Right hindlimb (tissue), 1 donor: ENCODE measurements at regions not wholly inside any gene's neighbourhood (a gene's known extent, or its start where the extent isn't known, plus 50 kb on each side); places are given as distances from the start of the nearest gene placed in this dataset.
"Not testable (repeated sequence)": the region's sequence is repeated elsewhere in the genome, so short reads cannot be mapped to it uniquely, and the experiment has no call there.

Experiments used
- DNase-seq: peaks from one replicate; pipeline ENCODE4 v3.0.0-alpha.2; 2018

GRCh38 chr14:22232933-22233332, 356.1 kb downstream of the DAD1 start:
- DNase-seq: no peak

DNA sequence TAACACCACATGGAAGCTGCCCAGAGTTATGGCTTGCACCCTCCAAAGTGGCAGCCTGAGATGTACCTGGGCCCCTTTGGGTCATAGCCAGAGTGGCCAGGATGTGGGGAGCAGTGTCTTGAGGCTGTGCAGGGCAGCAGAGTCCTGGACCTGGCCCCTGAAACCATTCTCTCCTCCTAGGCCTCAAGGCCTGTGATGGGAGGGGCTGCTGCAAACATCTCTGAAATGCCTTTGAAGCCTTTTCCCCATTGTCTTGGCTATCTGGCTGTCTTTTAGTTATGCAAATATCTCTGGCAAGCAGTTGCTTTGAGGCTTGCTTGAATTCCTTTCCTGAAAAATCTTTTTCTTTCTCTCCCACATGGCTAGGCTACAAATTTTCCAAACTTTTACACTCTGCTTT, 356.5 kb downstream of the DAD1 start:
- no peak for DNase-seq

- no peak for DNase-seq
These were observed 358.0 kb downstream of the DAD1 start for GRCh38 chr14:22231018-22231417.

- no peak for DNase-seq
These were observed 358.5 kb downstream of the DAD1 start for GRCh38 chr14:22230517-22230916.

DNA sequence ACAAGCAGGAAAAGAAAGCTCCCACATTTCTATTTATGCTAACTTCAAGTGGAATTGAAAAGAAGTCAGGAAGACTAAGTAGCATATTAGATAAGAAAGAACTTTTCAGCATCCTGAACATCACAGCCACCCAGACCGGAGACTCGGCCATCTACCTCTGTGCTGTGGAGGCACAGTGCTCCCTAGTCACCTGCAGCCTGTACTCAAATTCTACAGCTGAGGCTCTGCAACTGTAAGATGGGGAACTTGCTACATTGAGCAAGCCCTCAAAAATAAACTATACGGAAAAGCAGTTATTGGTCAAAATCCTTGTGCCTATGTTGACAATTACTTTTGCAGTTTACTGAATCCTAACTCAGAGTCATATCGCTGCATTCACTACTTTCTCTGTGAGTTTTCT, 361.9 kb downstream of the DAD1 start:
- DNase-seq: no peak

GRCh38 chr14:22226381-22226780, 362.6 kb downstream of the DAD1 start:
- DNase-seq: no peak

DNA sequence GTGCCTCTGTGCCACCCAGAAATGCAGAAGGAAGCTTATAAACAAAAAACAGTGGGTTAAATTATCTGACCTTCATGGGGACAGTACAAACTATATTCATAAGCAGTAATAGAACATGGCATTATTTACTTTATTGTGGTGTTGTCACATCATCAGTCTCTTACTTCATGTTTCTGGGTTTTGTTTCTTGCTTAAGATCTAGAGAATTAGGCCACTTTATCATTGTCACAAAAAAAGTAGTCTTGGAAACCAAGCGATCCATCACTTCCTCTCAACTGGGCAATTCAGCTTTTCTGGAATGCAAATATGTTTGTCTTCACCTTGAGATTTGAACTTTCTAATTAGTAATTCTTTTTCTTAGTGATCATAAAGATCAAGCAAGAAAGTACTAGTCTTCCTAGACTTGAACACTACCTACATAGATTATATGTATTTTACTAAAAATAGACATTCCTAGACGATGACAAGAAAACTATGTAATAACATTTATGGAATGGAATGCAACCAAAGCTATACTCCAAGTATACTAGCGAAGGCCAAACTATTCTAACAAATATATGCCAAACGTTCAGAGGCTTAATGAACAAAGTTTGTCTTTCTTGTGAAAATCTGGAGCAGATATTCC, 363.4 kb downstream of the DAD1 start:
- no peak for DNase-seq

DNA sequence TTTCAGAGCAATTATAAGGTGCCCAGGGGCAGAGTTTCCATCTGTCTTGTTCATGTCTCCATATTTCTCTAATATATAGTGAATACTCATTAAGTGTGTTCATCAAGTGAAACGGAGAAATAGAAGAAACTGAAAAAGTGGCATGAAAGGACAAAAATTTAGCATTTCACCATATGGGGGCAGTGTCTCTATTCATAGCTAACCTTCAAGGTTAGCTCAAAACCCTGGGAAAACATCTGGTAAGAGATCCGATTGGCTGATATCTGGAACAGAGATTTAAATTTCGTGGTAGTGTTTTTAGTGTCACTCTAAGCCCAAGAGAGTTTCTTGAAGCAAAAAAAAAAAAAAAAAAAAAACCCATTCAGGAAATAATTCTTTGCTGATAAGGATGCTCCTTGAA, 367.5 kb downstream of the DAD1 start:
- DNase-seq: no peak

DNA sequence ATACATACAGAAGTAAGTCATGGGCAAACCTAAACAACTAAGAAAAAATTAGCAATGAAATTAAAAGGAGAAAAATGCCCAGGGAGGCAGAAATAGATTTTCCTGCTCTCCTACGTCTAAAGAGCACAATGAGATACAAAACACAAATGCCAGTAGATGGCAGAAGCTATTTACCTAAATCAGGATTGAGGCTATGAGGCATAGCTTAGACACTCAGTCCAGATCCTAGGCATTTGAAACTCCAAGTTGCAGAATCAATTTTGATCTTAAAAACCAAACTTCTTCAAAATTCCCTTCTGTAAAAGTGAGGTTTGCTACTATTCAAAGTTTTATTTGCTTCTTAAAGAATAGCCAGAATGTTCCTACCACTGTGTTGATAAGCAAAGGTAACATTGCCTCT, 368.6 kb downstream of the DAD1 start:
- no peak for DNase-seq

DNA sequence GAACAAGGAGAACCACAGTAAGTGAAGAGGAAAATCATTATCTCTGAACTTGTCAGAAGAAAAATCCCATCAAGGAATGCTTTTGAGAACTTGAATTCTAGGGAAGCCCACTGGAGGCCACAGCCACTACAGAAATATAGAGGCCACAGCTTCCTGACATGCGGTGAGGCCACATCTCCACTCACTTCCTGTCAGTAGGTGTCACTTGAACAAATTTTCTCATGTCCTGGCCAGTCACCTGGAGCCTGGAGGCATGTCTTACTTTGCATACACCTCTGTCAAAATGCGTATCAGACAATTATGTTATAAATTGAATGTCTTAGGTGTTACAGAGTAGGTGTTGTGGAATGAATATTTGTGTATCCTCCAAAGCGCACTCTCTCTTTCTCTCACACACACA, 370.3 kb downstream of the DAD1 start:
- DNase-seq: no peak

DNA sequence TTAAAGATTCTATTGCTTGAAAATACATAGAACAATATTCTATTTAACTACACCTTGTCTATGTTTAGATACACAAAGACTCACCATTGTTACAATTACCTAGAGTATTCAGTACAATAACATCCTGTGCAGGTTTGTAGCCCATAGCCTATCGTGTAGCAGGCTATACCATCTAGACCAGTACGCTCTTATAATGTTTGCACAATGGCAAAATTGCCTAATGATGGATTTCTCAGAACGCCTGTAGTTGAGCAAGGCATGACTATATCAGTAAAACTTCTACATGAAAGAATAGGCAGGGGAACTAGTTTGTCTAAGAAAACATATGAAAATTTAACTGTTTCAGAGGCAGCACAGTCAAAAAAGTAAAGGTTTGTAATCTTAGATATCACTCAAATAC, 375.9 kb downstream of the DAD1 start:
- DNase-seq: no peak

DNA sequence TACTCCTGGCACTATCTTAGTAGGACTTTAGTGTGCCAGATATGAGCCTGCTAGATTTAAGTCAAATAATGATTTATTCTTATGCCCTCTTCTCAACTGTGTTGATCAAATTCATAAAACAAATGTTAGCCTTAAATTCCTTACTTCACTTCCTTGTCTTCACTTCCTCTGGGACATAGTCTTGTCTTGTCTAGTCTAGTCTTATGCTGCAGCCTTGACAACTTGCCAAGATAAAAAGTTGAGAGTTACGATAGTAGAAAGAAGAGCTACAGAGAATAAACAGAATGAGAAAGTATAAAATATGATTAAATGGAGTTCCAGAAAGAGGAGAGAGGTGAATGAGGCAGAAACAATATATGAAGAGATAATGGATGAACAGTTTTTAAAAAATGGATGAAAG, 378.1 kb downstream of the DAD1 start:
- DNase-seq: no peak

GRCh38 chr14:22210026-22210425, 379.0 kb downstream of the DAD1 start:
- no peak for DNase-seq

- DNase-seq: no peak
These were observed 386.0 kb downstream of the DAD1 start for GRCh38 chr14:22203036-22203435.

GRCh38 chr14:22202313-22202712, 386.7 kb downstream of the DAD1 start:
- DNase-seq: no peak

GRCh38 chr14:22200977-22201605, 387.9 kb downstream of the DAD1 start:
- no peak for DNase-seq

- DNase-seq: not testable (repeated sequence)
These were observed 388.9 kb downstream of the DAD1 start for GRCh38 chr14:22200131-22200530.

- DNase-seq: no peak
These were observed 394.4 kb downstream of the DAD1 start for GRCh38 chr14:22194664-22195063.

GRCh38 chr14:22190411-22191191, 398.4 kb downstream of the DAD1 start:
- no peak for DNase-seq

GRCh38 chr14:22189881-22190280, 399.1 kb downstream of the DAD1 start:
- DNase-seq: no peak

DNA sequence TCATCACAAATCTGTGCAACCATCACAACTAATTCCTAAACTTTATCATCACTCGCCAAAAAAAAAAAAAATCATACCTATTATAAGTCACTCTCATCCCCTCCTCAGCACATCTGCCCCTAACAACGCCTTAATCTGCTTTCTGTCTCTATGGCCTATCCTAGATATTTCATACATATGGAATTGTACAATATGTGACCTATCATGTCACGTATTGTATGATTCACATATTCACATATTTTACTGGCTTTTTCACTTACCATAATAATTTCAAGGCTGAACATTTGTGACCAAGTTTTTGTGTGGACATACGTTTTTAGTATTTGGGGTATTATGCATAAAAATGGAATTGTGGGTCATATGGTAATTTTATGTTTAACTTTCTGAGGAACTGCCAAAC, 400.7 kb downstream of the DAD1 start:
- DNase-seq: no peak

DNA sequence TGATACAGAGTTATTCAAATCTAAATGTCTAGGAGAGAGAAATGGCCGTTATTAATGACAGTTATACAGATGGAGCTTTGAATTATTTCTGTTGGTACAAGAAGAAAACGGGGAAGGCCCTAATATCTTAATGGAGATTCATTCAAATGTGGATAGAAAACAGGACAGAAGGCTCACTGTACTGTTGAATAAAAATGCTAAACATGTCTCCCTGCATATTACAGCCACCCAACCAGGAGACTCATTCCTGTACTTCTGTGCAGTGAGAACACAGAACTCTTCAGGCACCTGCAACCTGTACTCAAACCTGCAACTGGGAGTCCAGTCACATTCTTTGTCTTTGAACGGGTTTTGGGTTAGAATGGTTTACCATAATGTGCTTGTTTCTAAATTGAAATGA, 403.2 kb downstream of the DAD1 start:
- DNase-seq: no peak

GRCh38 chr14:22185191-22185590, 403.8 kb downstream of the DAD1 start:
- DNase-seq: no peak

- DNase-seq: no peak
These were observed 404.2 kb downstream of the DAD1 start for GRCh38 chr14:22184830-22185168.
